H9 (cell line): ENCODE measurements at regions not wholly inside any gene's neighbourhood (a gene's known extent, or its start where the extent isn't known, plus 50 kb on each side); places are given as distances from the start of the nearest gene placed in this dataset.

ENCODE experiments used
- DNase-seq: peaks from one replicate; pipeline ENCODE4 v3.0.0-alpha.2; 2017
- H2AFZ ChIP-seq: one replicate; pipeline ENCODE4 v1.6.1; 2013; ENCODE audit warnings: mild to moderate bottlenecking, low read length, control low read depth, moderate library complexity
- H2AK5ac ChIP-seq: 2 replicates; pipeline ENCODE4 v1.6.1; 2013; ENCODE audit warnings: low read length, control low read depth, mixed read lengths; ENCODE audit not compliant: insufficient read length
- H2BK120ac ChIP-seq: one replicate; pipeline ENCODE4 v1.6.1; 2013; ENCODE audit warnings: low read depth, mild to moderate bottlenecking, low read length, control low read depth, inconsistent platforms; ENCODE audit not compliant: poor library complexity, severe bottlenecking
- H2BK12ac ChIP-seq: 2 replicates; pipeline ENCODE4 v1.6.1; 2013; ENCODE audit warnings: low read length, control low read depth, mixed read lengths, low read depth; ENCODE audit not compliant: insufficient read length
- H2BK15ac ChIP-seq: 2 replicates; pipeline ENCODE4 v1.6.1; 2013; ENCODE audit warnings: low read depth, low read length, control low read depth
- H2BK20ac ChIP-seq: one replicate; pipeline ENCODE4 v1.6.1; 2013; ENCODE audit warnings: low read depth, mild to moderate bottlenecking, low read length, control low read depth, inconsistent platforms; ENCODE audit not compliant: poor library complexity, severe bottlenecking
- H2BK5ac ChIP-seq: 2 replicates; pipeline ENCODE4 v1.6.1; 2013; ENCODE audit warnings: low read length, control low read depth, mixed read lengths; ENCODE audit not compliant: insufficient read length
- H3K14ac ChIP-seq: 2 replicates; pipeline ENCODE4 v1.6.1; 2013; ENCODE audit warnings: low read length, control low read depth; ENCODE audit not compliant: insufficient read depth
- H3K18ac ChIP-seq: 2 replicates; pipeline ENCODE4 v1.6.1; 2013; ENCODE audit warnings: low read depth, mild to moderate bottlenecking, mixed read lengths, low read length, control low read depth; ENCODE audit not compliant: insufficient read length
- H3K23ac ChIP-seq: 2 replicates; pipeline ENCODE4 v1.6.1; 2013; ENCODE audit warnings: low read length, control low read depth, mixed read lengths, low read depth; ENCODE audit not compliant: insufficient read length
- H3K23me2 ChIP-seq: 2 replicates; pipeline ENCODE4 v1.6.1; 2013; ENCODE audit warnings: low read depth, mild to moderate bottlenecking, mixed read lengths, low read length, control low read depth; ENCODE audit not compliant: insufficient read length, poor library complexity, severe bottlenecking
- H3K27ac ChIP-seq: 2 replicates; pipeline ENCODE4 v1.5.1; 2013; ENCODE audit warnings: low read length, control low read depth, mixed read lengths, low read depth; ENCODE audit not compliant: insufficient read length
- H3K27me3 ChIP-seq: 2 replicates; pipeline ENCODE4 v1.6.1; 2013; ENCODE audit warnings: low read length, control low read depth, inconsistent platforms; ENCODE audit not compliant: insufficient read depth
- H3K4ac ChIP-seq: 2 replicates; pipeline ENCODE4 v1.6.1; 2013; ENCODE audit warnings: low read depth, mild to moderate bottlenecking, control low read depth, inconsistent platforms, low read length, moderate library complexity
- H3K4me1 ChIP-seq: 2 replicates; pipeline ENCODE4 v1.6.1; 2013; ENCODE audit warnings: low read length, control low read depth, inconsistent platforms; ENCODE audit not compliant: insufficient read depth
- H3K4me2 ChIP-seq: 2 replicates; pipeline ENCODE4 v1.6.1; 2013; ENCODE audit warnings: low read length, control low read depth, mixed read lengths; ENCODE audit not compliant: insufficient read length, insufficient read depth
- H3K56ac ChIP-seq: 2 replicates; pipeline ENCODE4 v1.6.1; 2013; ENCODE audit warnings: low read depth, mild to moderate bottlenecking, mixed read lengths, low read length, control low read depth; ENCODE audit not compliant: insufficient read length
- H3K79me1 ChIP-seq: 2 replicates; pipeline ENCODE4 v1.6.1; 2013; ENCODE audit warnings: low read depth, mild to moderate bottlenecking, moderate library complexity, low read length, control low read depth, inconsistent platforms; ENCODE audit not compliant: insufficient read depth, poor library complexity, severe bottlenecking
- H3K79me2 ChIP-seq: 2 replicates; pipeline ENCODE4 v1.6.1; 2013; ENCODE audit warnings: low read length, control low read depth, inconsistent platforms; ENCODE audit not compliant: insufficient read depth
- H3K9ac ChIP-seq: 2 replicates; pipeline ENCODE4 v1.6.1; 2013; ENCODE audit warnings: low read length, control low read depth, mixed read lengths; ENCODE audit not compliant: insufficient read length; ENCODE audit errors: extremely low read depth
- H3K9me3 ChIP-seq: one replicate; pipeline ENCODE4 v1.6.1; 2013; ENCODE audit warnings: low read depth, low read length, inconsistent platforms; ENCODE audit not compliant: control insufficient read depth
- H3T11ph ChIP-seq: one replicate; pipeline ENCODE4 v1.6.1; 2013; ENCODE audit warnings: mild to moderate bottlenecking, low read length, control low read depth, inconsistent platforms
- H4K20me1 ChIP-seq: one replicate; pipeline ENCODE4 v1.6.1; 2013; ENCODE audit not compliant: control insufficient read depth, insufficient read length, insufficient read depth
- H4K5ac ChIP-seq: 2 replicates; pipeline ENCODE4 v1.6.1; 2013; ENCODE audit warnings: low read depth, mild to moderate bottlenecking, mixed read lengths, low read length, control low read depth; ENCODE audit not compliant: insufficient read length
- H4K8ac ChIP-seq: replicated peaks from 2 replicates; pipeline ENCODE4 v1.6.1; 2013; ENCODE audit warnings: low read length, control low read depth, mixed read lengths, low read depth; ENCODE audit not compliant: insufficient read length
- H4K91ac ChIP-seq: 2 replicates; pipeline ENCODE4 v1.6.1; 2013; ENCODE audit warnings: low read depth, mild to moderate bottlenecking, moderate library complexity, mixed read lengths, low read length, control low read depth; ENCODE audit not compliant: insufficient read length
- H3K27ac Mint-ChIP-seq, 3 experiments: 2 replicates in 2 of 3; 3 replicates in 1 of 3; pipeline ENCODE4 v1.8.0; 2020 to 2021; ENCODE audit warnings: mixed read lengths in 3 of 3, mild to moderate bottlenecking in 1 of 3, moderate library complexity in 1 of 3
- H3K27me3 Mint-ChIP-seq: 2 replicates; pipeline ENCODE4 v1.8.0; 2021; ENCODE audit warnings: low read depth, mild to moderate bottlenecking, moderate library complexity, mixed read lengths
- H3K36me3 Mint-ChIP-seq, 3 experiments: 2 replicates in 2 of 3; 3 replicates in 1 of 3; pipeline ENCODE4 v1.8.0; 2020 to 2021; ENCODE audit warnings: low read depth in 3 of 3, mixed read lengths in 3 of 3; ENCODE audit not compliant: insufficient read depth in 1 of 3
- H3K4me1 Mint-ChIP-seq, 2 experiments: 2 replicates each; pipeline ENCODE4 v1.8.0; 2020; ENCODE audit warnings: mixed read lengths in 2 of 2
- H3K4me3 Mint-ChIP-seq, 2 experiments: 2 replicates in 1 of 2; 3 replicates in 1 of 2; pipeline ENCODE4 v1.8.0; 2020 to 2021; ENCODE audit warnings: mild to moderate bottlenecking in 2 of 2, mixed read lengths in 2 of 2, moderate library complexity in 1 of 2
- H3K9me3 Mint-ChIP-seq, 2 experiments: 2 replicates in 1 of 2; 3 replicates in 1 of 2; pipeline ENCODE4 v1.8.0; 2020; ENCODE audit warnings: mild to moderate bottlenecking in 2 of 2, mixed read lengths in 2 of 2, moderate library complexity in 1 of 2
- whole genome bisulfite sequencing: extraction: QIAGEN DNeasy Blood & Tissue Kit; methylation state at CpG from one replicate; pipeline ENCODE4 v1.1.7; 2013; ENCODE audit warnings: missing lambda C conversion rate, low lambda C conversion rate, mixed read lengths; ENCODE audit not compliant: insufficient read length; ENCODE audit errors: extremely low coverage; 5-methylcytosine and 5-hydroxymethylcytosine counted together
- TF ChIP-seq, protein P1 (sequence below): fragments of 200-600 bp; sonication (generic); conservative IDR thresholded peaks from 3 replicates; pipeline ENCODE4 v1.8.0; 2021; ENCODE audit warnings: antibody characterized with exemption, mild to moderate bottlenecking

DNA sequence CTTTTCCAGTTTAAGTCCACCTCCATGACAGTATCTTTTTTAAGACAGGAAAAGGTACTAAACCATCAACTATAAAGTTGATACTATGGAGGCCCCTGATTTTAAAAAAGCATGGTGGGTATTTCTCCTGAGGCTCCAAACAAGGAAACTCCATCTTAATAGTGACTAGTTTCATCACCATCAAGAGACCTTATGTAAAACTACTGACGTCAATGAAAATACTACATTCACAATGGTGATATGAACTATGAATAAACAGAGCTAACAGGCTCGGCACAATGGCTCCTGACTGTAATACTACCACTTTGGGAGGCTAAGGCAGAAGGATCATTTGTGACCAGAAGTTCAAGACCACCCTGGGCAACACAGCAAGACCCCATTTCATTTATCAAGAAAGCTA, 162.7 kb downstream of the KLF12 start:
- Mint-ChIP-seq H3K36me3 (peaks cover 0 to 2% (median 0%) of the 10 kb centered on the region in 3 experiments; a peak in 3 of 7 replicates), H3K27ac (no peak overlapping the region), H3K9me3 (peaks cover 3 to 8% of the 10 kb centered on the region in 2 experiments; a peak in 3 of 5 replicates), H3K27me3 (no peaks in the 10 kb centered on the region), H3K4me1 (peaks cover 32 to 39% of the 10 kb centered on the region in 2 experiments), H3K4me3 (no peak overlapping the region)
- DNase-seq: no peak
- no CpG with 5 or more reads among the region's 2 CpGs for WGBS
- Histone ChIP-seq H3K56ac (no peak overlapping the region), H4K91ac (no peak overlapping the region), H4K20me1 (no peaks in the 10 kb centered on the region), H2AK5ac (no peak overlapping the region), H3K4me1 (peaks cover 8% of the 10 kb centered on the region; the same call in 1 of the 2 replicates), H3K18ac (no peak overlapping the region), H3T11ph (no peak overlapping the region), H3K79me2 (no peaks in the 10 kb centered on the region; the same call in 1 of the 2 replicates), H3K4me2 (no peak overlapping the region), H3K14ac (no peak overlapping the region), H2BK120ac (no peak overlapping the region), H3K23ac (no peak overlapping the region), H2BK20ac (no peak overlapping the region), H4K5ac (no peak overlapping the region), H2BK5ac (no peak overlapping the region), H3K27ac (no peak overlapping the region), H3K9me3 (no peaks in the 10 kb centered on the region), H3K4ac (no peak overlapping the region), H3K23me2 (no peaks in the 10 kb centered on the region), H3K79me1 (no peaks in the 10 kb centered on the region), H2BK12ac (no peak overlapping the region), H3K27me3 (no peaks in the 10 kb centered on the region), H3K9ac (no peak overlapping the region), H2AFZ (no peak overlapping the region), H4K8ac (no peak overlapping the region), H2BK15ac (no peak overlapping the region)
- TF ChIP-seq, protein P1, sequence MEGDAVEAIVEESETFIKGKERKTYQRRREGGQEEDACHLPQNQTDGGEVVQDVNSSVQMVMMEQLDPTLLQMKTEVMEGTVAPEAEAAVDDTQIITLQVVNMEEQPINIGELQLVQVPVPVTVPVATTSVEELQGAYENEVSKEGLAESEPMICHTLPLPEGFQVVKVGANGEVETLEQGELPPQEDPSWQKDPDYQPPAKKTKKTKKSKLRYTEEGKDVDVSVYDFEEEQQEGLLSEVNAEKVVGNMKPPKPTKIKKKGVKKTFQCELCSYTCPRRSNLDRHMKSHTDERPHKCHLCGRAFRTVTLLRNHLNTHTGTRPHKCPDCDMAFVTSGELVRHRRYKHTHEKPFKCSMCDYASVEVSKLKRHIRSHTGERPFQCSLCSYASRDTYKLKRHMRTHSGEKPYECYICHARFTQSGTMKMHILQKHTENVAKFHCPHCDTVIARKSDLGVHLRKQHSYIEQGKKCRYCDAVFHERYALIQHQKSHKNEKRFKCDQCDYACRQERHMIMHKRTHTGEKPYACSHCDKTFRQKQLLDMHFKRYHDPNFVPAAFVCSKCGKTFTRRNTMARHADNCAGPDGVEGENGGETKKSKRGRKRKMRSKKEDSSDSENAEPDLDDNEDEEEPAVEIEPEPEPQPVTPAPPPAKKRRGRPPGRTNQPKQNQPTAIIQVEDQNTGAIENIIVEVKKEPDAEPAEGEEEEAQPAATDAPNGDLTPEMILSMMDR: no peak
